Osteocyte (in vitro differentiated cells): ENCODE measurements at regions not wholly inside any gene's neighbourhood (a gene's known extent, or its start where the extent isn't known, plus 50 kb on each side); places are given as distances from the start of the nearest gene placed in this dataset.

Source experiments
- DNase-seq: peaks from one replicate; pipeline ENCODE4 v3.0.0; 2021; ENCODE audit warnings: mixed read lengths; ENCODE audit not compliant: unreplicated experiment; ENCODE audit errors: extremely low spot score
- H3K27ac Mint-ChIP-seq: one replicate; pipeline ENCODE4 v1.8.0; 2021; ENCODE audit warnings: mild to moderate bottlenecking, mixed read lengths; ENCODE audit not compliant: unreplicated experiment
- H3K27me3 Mint-ChIP-seq: one replicate; pipeline ENCODE4 v1.8.0; 2021; ENCODE audit warnings: mixed read lengths; ENCODE audit not compliant: unreplicated experiment
- H3K36me3 Mint-ChIP-seq: one replicate; pipeline ENCODE4 v1.8.0; 2021; ENCODE audit warnings: mixed read lengths; ENCODE audit not compliant: unreplicated experiment
- H3K4me1 Mint-ChIP-seq: one replicate; pipeline ENCODE4 v1.8.0; 2021; ENCODE audit warnings: mixed read lengths; ENCODE audit not compliant: unreplicated experiment
- H3K4me3 Mint-ChIP-seq: one replicate; pipeline ENCODE4 v1.8.0; 2021; ENCODE audit warnings: mild to moderate bottlenecking, moderate library complexity, mixed read lengths; ENCODE audit not compliant: unreplicated experiment
- H3K9me3 Mint-ChIP-seq: one replicate; pipeline ENCODE4 v1.8.0; 2021; ENCODE audit warnings: mixed read lengths; ENCODE audit not compliant: unreplicated experiment
- CTCF ChIP-seq: fragments of 200-600 bp; sonication (generic); IDR thresholded peaks from 2 replicates; pipeline ENCODE4 v1.5.0; 2021; ENCODE audit warnings: antibody characterized with exemption, mild to moderate bottlenecking, moderate library complexity

DNA sequence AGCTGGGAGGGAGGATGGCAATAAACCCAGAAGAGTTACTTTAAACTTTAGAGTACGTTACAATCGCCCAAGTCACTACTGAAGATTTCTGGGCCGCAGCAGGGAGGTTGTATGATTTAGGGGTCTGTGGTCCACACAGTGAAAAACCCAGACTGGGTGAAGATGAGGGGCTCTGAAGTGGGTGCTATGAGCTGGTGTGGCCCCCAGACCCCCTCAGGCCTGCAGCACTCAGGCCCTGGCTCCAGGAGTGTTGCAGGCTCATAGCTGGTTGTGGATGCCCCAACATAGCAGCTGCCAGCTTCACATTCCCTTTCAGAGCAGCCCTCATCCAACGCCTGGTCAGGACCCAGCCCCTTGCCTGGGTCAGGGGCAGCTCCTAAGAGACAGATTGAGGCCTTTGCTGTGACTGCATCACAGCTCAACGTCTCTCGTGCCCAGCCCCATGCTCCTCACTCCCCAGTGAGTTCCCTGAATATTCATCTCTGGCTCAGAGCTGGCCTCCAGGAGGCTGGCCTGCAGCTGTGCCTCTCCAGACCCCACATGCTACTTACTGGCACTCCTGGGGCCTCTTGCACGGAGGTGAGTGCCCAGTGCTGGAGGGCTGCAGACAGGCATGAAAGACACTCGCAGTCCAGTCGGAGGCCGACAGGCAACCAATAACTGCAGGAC, 94.5 kb upstream of the MYCN start:
- no peak overlapping the region for H3K4me3 Mint-ChIP-seq
- no peaks in the 10 kb centered on the region for H3K9me3 Mint-ChIP-seq
- DNase-seq: no peak
- peaks cover 4% of the 10 kb centered on the region for H3K27me3 Mint-ChIP-seq
- no peaks in the 10 kb centered on the region for H3K36me3 Mint-ChIP-seq
- H3K4me1 Mint-ChIP-seq: no peaks in the 10 kb centered on the region
- no peak for TF ChIP-seq CTCF
- no peak overlapping the region for H3K27ac Mint-ChIP-seq

- no peak for TF ChIP-seq CTCF
- no peak for DNase-seq
- no peaks in the 10 kb centered on the region for H3K4me1 Mint-ChIP-seq
- no peak overlapping the region for H3K4me3 Mint-ChIP-seq
- H3K27ac Mint-ChIP-seq: no peak overlapping the region
- H3K36me3 Mint-ChIP-seq: no peaks in the 10 kb centered on the region
- no peaks in the 10 kb centered on the region for H3K27me3 Mint-ChIP-seq
- no peaks in the 10 kb centered on the region for H3K9me3 Mint-ChIP-seq
These were observed 93.7 kb upstream of the MYCN start for GRCh38 chr2:15846626-15847025.

- H3K4me1 Mint-ChIP-seq: no peaks in the 10 kb centered on the region
- no peaks in the 10 kb centered on the region for H3K9me3 Mint-ChIP-seq
- TF ChIP-seq CTCF: no peak
- H3K27ac Mint-ChIP-seq: no peak overlapping the region
- no peak overlapping the region for H3K4me3 Mint-ChIP-seq
- H3K27me3 Mint-ChIP-seq: no peaks in the 10 kb centered on the region
- H3K36me3 Mint-ChIP-seq: no peaks in the 10 kb centered on the region
- DNase-seq: no peak
These were observed 89.8 kb upstream of the MYCN start for GRCh38 chr2:15850534-15850933.

GRCh38 chr2:15851076-15851693, 89.2 kb upstream of the MYCN start:
- no peak for TF ChIP-seq CTCF
- Mint-ChIP-seq H3K4me1 (no peaks in the 10 kb centered on the region), H3K9me3 (no peaks in the 10 kb centered on the region), H3K4me3 (no peak overlapping the region), H3K27ac (no peak overlapping the region), H3K27me3 (no peaks in the 10 kb centered on the region), H3K36me3 (no peaks in the 10 kb centered on the region)
- no peak for DNase-seq

DNA sequence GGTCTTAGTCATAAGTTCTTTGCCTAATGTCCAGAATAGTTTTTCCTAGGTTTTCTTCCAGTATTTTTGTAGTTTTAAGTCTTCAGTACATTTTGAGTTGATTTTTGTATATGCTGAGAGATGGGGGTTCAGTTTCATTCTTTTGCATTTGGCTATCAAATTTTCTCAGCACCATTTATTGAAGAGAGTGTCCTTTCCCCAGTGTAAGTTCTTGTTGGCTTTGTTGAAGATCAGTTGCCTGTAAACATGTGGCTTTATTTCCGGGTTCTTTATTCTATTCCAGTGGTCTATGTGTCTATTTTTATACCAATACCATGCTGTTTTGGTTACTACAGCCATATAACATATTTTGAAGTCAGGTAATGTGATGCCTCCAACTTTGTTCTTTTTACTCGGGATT, 87.5 kb upstream of the MYCN start:
- H3K36me3 Mint-ChIP-seq: no peaks in the 10 kb centered on the region
- DNase-seq: no peak
- no peak overlapping the region for H3K4me3 Mint-ChIP-seq
- H3K9me3 Mint-ChIP-seq: no peaks in the 10 kb centered on the region
- H3K4me1 Mint-ChIP-seq: no peaks in the 10 kb centered on the region
- no peak for TF ChIP-seq CTCF
- no peak overlapping the region for H3K27ac Mint-ChIP-seq
- no peaks in the 10 kb centered on the region for H3K27me3 Mint-ChIP-seq
